ENCODE measurements at regions not wholly inside any gene's neighbourhood (a gene's known extent, or its start where the extent isn't known, plus 50 kb on each side); places are given as distances from the start of the nearest gene placed in this dataset.

DNA sequence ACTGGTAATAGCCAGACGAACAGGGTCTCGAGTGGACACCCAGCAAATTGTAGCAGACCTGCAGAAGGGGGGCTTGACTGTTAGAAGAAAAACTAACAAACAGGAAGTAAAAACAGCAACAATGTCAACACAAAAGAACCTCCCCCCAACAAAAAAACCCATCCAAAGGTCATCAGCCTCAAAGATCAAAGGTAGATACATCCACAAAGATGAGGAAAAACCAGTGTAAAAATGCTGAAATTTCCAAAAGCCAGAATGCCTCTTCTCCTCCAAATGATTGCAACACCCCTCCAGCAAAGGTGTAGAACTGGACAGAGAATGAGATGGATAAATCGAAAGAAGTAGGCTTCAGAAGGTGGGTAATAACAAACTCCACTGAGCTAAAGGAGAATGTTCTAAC lies 313.0 kb upstream of the TEX13C start:
- DNase-seq: no peak

DNA sequence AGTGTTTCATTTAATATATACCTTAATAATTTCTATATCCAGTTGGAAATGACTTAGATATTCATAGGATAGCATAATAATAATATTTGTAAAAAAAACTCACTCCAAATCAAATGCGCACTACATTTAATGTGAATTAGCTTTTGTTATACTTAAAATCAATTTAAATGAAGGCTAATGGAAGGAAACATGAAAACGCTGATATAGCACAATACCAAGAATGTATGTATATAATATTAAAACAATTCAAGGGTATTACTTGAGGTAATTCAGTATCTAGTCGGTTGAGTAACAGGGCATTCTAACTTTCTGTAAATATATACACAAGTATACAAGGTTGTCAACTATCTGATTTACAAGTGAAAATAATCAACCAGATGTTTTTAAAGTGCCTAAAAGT lies 307.1 kb upstream of the TEX13C start:
- DNase-seq: no peak

GRCh38 chrX:125029131-125029530 lies 290.5 kb upstream of the TEX13C start:
- no peak for DNase-seq

Data from right hindlimb (tissue), 1 donor.